ENCODE measurements at regions not wholly inside any gene's neighbourhood (a gene's known extent, or its start where the extent isn't known, plus 50 kb on each side); places are given as distances from the start of the nearest gene placed in this dataset.

DNA sequence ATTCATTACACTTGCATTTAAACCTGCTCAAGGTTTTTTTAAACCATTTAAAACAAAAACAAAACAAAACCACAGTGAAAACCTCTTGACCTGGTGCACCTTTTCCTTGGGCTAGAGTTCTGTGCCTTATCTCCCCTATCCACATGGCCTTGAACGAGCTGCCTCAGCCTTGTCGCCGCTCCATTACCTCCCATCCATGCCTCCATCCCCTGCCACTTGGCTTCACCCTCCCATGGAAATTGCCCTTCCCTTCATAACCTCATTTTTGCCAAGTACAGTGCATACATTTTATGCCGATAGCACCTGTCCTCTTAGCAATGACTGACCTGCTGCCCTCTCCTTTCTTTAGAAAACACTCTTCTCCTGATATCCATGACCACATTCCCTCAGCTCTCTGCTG lies 188.6 kb upstream of the ASIC2 start:
- no peak for DNase-seq

GRCh38 chr17:33482636-33483035 lies 189.5 kb upstream of the ASIC2 start:
- DNase-seq, result no peak

- no peak for DNase-seq
Observed at GRCh38 chr17:33484559-33484958, 191.5 kb upstream of the ASIC2 start.

- DNase-seq, result peak; percentile 76
Observed at GRCh38 chr17:33486135-33486885, 193.2 kb upstream of the ASIC2 start.

GRCh38 chr17:33487187-33487879 lies 194.2 kb upstream of the ASIC2 start:
- no peak for DNase-seq

DNA sequence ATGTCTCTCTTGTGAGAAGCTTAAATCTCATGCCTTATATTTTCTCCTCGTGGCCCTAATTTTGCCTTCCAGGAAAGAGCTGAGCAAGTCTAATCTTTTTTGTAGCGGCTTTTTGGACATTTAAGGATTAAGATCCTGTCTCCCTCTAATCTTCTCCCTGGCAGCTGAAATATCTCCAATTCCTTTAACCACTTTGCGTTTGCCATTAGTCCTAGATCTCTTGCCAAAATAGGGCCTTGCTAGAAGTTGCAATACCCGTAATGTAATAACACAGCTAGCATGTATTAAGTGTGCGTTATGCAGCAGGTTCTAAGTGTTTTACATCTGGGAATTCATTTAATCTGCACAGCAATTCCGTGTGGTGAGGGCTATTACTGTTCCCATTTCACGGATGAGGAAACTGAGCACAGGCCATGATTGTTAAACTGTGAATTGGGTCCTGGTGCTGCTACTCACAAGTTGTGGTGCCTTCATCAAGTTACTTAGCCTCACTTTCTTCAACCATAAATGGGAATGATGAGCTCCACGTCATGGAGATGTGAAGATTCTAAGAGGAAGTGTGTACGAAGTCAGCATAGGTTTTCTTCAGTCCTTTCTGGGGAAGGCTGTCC lies 198.9 kb upstream of the ASIC2 start:
- DNase-seq, result no peak

GRCh38 chr17:33492731-33493265 lies 199.7 kb upstream of the ASIC2 start:
- DNase-seq, result no peak

GRCh38 chr17:33493566-33493965 lies 200.5 kb upstream of the ASIC2 start:
- no peak for DNase-seq

- peak; percentile 78 for DNase-seq
Observed at GRCh38 chr17:33494151-33494550, 201.1 kb upstream of the ASIC2 start.

DNA sequence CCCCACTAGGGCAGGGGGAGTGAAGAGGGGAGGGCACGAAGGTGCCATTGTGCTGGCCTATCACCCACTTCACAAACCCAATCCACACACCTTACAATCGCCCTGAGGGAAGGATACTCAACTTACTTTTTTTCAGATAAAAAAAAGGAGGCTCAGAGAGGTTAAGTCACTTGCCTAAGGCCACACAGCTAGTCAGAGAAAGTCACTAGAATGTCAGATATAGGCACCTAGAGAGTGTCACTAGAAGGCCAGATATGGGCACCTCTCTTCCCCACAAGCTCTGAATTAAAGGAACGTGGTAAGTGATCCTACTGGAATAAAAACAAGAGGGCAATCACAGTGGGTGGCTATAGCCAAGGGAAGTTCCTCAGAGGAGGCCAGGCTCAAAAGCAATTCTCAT lies 204.5 kb upstream of the ASIC2 start:
- DNase-seq, result no peak

GRCh38 chr17:33498069-33498468 lies 205.0 kb upstream of the ASIC2 start:
- DNase-seq, result no peak

- DNase-seq, result no peak
Observed at GRCh38 chr17:33499040-33499439, 205.9 kb upstream of the ASIC2 start.

DNA sequence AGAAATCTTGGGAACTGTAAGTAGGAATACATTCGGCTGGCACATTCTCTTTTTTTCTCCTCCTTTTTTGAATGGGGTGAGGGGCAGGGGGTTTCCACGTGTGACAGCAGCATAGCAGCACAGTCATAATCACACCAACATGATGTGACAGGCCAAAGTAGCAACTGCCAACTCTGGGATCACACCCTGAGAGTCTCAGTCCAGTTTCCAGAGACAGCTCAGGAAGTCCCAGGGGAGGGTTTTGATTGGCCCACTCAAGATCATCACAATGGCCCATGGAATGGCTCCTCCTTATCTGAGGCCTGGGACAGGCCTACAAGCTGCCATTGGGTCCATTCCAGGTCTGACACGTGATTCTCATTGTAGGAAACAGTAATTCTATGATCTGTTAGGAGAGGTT lies 207.1 kb upstream of the ASIC2 start:
- no peak for DNase-seq

DNA sequence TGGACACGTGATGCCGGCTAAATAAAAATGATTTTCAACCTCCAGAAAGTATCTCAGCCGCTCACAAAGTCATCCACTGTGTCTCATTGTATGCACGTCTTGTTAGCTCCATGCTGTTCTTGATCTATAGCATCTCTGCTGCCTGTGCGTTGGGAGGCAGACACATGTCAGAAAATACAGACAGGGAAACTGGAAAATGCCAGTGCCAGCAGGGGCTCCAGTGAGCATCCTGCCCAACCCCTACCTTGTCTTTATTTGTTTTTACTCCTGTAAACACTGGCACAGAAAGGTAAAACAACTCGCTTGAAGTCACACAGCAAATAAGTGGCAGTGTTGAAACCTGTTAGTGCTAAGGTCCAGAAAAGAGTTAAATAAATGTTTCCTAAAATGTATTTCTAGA lies 208.1 kb upstream of the ASIC2 start:
- DNase-seq, result no peak

DNA sequence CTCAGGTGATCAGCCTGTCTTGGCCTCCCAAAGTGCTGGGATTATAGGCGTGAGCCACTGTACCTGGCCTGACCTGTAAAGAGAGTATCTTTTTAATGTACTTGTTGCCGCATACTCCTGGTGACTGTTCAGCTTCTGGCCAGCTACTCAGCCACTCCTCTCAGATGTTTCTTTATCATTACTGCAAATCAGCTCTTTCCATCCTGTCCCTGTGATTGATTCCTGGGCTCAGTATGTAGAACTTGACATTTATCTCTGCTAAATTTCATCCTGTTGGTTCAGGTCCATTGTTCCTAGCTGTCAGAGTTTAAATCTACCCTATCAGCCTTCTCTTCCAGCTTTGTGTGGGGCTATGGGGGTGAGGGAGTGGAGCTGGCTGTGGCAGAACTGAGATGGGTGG lies 211.5 kb upstream of the ASIC2 start:
- DNase-seq, result no peak

GRCh38 chr17:33506889-33507650 lies 214.0 kb upstream of the ASIC2 start:
- peak; percentile 79 for DNase-seq

- DNase-seq, result no peak
Observed at GRCh38 chr17:33508215-33508614, 215.1 kb upstream of the ASIC2 start.

DNA sequence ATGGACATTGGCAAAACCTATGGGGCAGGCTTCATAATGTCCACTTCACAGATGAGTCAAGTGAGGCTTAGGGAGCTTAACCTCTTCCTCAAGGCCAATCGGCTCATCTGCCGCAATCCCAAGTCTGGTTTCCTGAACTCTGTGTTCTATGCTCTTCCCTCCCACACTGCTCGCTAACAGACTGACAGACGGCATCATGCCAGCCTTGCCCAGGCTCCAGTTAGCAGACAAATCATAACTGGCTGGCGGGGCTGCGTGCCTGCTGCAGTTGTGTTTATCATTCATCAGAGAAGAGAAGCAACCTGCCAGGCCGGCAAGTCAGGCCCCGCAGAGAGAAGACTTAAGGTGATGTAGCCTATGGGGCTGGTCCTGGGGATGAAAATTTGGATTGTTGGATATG lies 216.2 kb upstream of the ASIC2 start:
- DNase-seq, result no peak

DNA sequence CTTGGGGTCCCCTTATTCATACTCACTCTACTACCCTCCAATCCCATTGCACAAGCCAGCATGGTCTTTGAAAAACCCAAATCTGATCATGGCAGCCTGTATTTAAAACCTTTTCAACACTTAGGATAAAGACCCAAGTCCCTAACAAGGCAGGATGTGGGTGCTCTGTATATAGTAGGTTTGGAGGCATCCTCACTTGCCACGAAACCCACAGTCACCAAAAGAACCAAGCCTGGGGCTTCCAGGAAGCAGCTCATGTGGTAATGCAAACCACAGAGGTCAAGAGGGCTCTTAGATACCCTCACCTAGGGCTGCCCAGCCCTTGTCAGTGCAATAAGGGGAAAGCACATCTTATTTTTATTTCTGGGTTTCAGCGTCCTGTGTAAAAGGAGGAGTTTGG lies 218.6 kb upstream of the ASIC2 start:
- no peak for DNase-seq

GRCh38 chr17:33512113-33512512 lies 219.0 kb upstream of the ASIC2 start:
- no peak for DNase-seq

DNA sequence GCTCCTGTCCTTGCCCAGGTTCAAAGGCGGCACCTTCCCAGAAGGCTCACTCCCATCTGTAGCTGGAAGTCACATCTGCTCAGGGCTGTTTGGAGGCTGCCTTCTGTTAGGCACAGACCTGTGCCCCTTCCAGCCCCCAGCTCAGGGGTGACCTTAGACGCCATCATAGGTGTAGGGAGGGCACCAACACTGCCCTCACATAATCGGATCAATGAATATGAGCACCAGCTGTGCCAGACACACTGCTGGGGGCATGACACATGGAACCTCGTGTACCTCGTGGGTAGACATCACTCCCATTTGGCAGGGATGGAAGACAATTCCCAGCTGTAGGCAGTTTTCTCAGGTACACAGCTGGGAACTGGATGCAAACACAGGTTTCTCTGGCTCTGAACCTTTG lies 220.7 kb upstream of the ASIC2 start:
- no peak for DNase-seq

GRCh38 chr17:33514369-33514768 lies 221.3 kb upstream of the ASIC2 start:
- DNase-seq, result no peak

GRCh38 chr17:33515974-33516373 lies 222.9 kb upstream of the ASIC2 start:
- no peak for DNase-seq
